ENCODE measurements at regions not wholly inside any gene's neighbourhood (a gene's known extent, or its start where the extent isn't known, plus 50 kb on each side); places are given as distances from the start of the nearest gene placed in this dataset.

- no peak for DNase-seq (ENCODE audit: low read depth, low spot score)
Measured at GRCh38 chr4:14952352-14952751, 49.9 kb upstream of the CPEB2 start.

Data from astrocyte of the hippocampus (primary cell).